Ishikawa (cell line): ENCODE measurements at regions not wholly inside any gene's neighbourhood (a gene's known extent, or its start where the extent isn't known, plus 50 kb on each side); places are given as distances from the start of the nearest gene placed in this dataset.

ENCODE experiments used
- CEBPB ChIP-seq: IDR thresholded peaks from 2 replicates; pipeline ENCODE4 v1.6.1; 2012
- CREB1 ChIP-seq: IDR thresholded peaks from 2 replicates; pipeline ENCODE4 v1.6.1; 2012; ENCODE audit warnings: low read depth
- EGR1 ChIP-seq: IDR thresholded peaks from 2 replicates; pipeline ENCODE4 v1.6.1; 2012
- EP300 ChIP-seq: IDR thresholded peaks from 2 replicates; pipeline ENCODE4 v1.6.1; 2012; ENCODE audit warnings: borderline replicate concordance
- FOXM1 ChIP-seq: IDR thresholded peaks from 2 replicates; pipeline ENCODE4 v1.6.1; 2012; ENCODE audit warnings: low read depth, borderline replicate concordance
- NFIC ChIP-seq: IDR thresholded peaks from 2 replicates; pipeline ENCODE4 v1.6.1; 2012
- RAD21 ChIP-seq: IDR thresholded peaks from 2 replicates; pipeline ENCODE4 v1.6.1; 2012; ENCODE audit warnings: low read depth
- TAF1 ChIP-seq: IDR thresholded peaks from 2 replicates; pipeline ENCODE4 v1.6.1; 2012; ENCODE audit warnings: low read depth, mild to moderate bottlenecking
- TCF12 ChIP-seq: IDR thresholded peaks from 2 replicates; pipeline ENCODE4 v1.6.1; 2012; ENCODE audit warnings: low read depth
- TEAD4 ChIP-seq: IDR thresholded peaks from 2 replicates; pipeline ENCODE4 v1.6.1; 2012
- YY1 ChIP-seq: IDR thresholded peaks from 2 replicates; pipeline ENCODE4 v1.6.1; 2012; ENCODE audit warnings: low read depth
- ZBTB7A ChIP-seq: IDR thresholded peaks from 2 replicates; pipeline ENCODE4 v1.6.1; 2012; ENCODE audit warnings: low read depth
- TF ChIP-seq, protein P1 (sequence below): IDR thresholded peaks from 2 replicates; pipeline ENCODE4 v1.6.1; 2012
- TF ChIP-seq, protein P2 (sequence below): IDR thresholded peaks from 2 replicates; pipeline ENCODE4 v1.6.1; 2012
- TF ChIP-seq, protein P3 (sequence below): IDR thresholded peaks from 2 replicates; pipeline ENCODE4 v1.6.1; 2012; ENCODE audit warnings: low read depth, mild to moderate bottlenecking

DNA sequence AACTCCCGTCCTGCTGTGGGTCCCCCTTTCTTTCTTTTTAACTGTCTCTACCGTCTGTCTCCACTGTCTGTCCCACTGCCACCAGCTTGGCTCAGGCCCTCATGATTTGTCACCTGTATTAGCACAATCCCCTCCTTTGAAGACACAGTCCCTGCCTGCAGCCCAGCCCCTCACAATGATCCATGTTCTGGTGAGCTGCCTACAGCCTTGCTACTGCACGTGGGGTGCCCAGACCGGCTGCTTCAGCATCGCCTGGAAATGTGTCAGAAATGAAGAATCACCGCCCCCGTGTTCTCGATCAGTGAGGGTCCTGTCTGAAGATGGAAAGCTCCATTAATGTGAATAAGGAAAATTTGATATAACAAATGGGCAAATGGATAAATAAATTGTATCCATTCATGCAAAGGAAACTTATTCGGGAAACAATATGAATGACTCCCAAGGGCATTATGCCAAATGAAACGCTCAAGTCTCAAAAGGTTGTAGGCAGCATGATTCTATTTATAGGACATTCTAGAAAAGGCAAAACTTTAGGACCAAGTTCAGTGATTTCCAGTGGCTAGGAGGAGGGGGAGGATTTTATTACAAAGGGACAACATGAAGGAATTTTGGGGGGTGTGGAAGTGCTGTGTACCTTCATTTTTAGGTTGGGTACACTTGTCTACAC, 59.4 kb upstream of the CD83 start:
- TF ChIP-seq CEBPB (no peak), TEAD4 (no peak), ZBTB7A (no peak), RAD21 (no peak), TCF12 (no peak), NFIC (no peak), TAF1 (no peak), YY1 (no peak), CREB1 (no peak), EGR1 (no peak), EP300 (no peak), FOXM1 (no peak)
- TF ChIP-seq, protein P1, sequence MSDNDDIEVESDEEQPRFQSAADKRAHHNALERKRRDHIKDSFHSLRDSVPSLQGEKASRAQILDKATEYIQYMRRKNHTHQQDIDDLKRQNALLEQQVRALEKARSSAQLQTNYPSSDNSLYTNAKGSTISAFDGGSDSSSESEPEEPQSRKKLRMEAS: no peak
- TF ChIP-seq, protein P2, sequence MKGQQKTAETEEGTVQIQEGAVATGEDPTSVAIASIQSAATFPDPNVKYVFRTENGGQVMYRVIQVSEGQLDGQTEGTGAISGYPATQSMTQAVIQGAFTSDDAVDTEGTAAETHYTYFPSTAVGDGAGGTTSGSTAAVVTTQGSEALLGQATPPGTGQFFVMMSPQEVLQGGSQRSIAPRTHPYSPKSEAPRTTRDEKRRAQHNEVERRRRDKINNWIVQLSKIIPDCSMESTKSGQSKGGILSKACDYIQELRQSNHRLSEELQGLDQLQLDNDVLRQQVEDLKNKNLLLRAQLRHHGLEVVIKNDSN: no peak
- TF ChIP-seq, protein P3, sequence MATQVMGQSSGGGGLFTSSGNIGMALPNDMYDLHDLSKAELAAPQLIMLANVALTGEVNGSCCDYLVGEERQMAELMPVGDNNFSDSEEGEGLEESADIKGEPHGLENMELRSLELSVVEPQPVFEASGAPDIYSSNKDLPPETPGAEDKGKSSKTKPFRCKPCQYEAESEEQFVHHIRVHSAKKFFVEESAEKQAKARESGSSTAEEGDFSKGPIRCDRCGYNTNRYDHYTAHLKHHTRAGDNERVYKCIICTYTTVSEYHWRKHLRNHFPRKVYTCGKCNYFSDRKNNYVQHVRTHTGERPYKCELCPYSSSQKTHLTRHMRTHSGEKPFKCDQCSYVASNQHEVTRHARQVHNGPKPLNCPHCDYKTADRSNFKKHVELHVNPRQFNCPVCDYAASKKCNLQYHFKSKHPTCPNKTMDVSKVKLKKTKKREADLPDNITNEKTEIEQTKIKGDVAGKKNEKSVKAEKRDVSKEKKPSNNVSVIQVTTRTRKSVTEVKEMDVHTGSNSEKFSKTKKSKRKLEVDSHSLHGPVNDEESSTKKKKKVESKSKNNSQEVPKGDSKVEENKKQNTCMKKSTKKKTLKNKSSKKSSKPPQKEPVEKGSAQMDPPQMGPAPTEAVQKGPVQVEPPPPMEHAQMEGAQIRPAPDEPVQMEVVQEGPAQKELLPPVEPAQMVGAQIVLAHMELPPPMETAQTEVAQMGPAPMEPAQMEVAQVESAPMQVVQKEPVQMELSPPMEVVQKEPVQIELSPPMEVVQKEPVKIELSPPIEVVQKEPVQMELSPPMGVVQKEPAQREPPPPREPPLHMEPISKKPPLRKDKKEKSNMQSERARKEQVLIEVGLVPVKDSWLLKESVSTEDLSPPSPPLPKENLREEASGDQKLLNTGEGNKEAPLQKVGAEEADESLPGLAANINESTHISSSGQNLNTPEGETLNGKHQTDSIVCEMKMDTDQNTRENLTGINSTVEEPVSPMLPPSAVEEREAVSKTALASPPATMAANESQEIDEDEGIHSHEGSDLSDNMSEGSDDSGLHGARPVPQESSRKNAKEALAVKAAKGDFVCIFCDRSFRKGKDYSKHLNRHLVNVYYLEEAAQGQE: no peak

DNA sequence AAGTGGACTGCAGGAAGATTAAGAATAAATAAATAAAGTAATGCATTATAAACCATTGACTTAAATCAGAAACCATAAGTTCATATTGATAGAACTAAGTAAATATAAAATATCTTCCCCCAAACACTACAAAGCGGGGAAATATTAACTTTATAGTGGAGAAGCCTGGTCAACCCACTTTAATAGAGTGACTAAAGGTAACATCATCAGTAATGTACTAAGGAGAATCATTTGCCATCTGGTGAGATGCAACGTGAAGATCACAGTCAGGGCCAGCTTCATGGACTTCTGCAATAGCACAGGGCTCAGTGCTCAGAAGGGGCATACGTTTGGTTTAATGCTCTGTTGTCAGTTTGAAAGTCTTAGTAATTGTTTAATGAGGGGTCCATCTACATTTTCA, 58.8 kb upstream of the CD83 start:
- TF ChIP-seq NFIC: no peak

DNA sequence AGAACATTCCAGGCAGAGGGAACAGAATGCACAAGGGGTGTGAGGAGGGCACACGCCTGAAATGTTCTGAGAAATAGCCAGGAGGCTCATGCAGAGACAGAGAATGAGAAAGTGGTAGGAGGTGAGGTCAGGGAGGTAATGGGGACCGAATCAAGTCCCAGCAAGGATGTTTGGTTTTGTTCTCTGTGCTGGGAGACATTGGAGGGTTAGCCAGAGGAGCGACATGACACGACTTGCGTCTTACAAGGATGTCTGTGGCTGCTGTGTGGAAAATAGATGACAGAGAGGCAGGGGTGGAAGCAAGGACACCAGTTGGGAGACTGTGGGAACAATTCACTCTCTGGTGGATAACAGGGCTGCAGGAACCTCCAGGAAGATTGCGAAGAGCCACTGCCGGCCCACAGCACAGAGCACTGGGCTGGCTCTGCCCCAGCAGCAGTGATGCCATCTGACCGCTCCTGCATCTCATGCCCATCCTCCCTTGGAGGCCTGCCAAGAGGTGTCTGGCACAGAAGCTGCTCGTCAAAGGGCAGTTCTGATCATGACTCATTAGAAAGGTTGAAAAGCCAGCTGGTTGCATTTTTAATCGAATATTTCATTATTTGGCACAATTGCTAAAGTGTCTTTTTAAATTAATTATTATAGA, 57.7 kb upstream of the CD83 start:
- TF ChIP-seq NFIC (0 out of 2 replicates have a peak, but pooled peaks have one; percentile 26), EP300 (no peak)

DNA sequence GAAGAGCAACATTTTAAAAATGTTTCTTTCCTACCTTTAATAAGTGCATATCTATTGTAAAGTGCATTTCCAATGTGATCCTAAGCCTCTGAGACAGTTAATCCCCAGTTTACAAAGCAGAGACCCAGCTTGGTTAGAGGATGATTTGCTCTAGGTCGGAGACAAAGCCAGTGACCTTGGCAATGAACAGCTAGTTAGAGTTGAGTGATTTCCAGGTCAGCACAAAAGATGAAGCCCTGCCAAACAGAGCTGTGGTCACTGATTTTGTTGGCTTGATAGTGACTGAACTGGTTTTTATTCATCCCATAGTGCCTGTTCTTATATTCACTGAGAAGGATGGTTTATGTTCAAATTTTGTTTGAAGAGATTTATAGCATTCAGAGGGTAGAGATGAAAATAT, 56.6 kb upstream of the CD83 start:
- TF ChIP-seq NFIC: no peak
- TF ChIP-seq, protein P3: no peak
- no peak for TF ChIP-seq CREB1
- TF ChIP-seq YY1: no peak
- no peak for TF ChIP-seq EGR1
- no peak for TF ChIP-seq RAD21
- TF ChIP-seq, protein P2: no peak
- TF ChIP-seq TAF1: no peak

DNA sequence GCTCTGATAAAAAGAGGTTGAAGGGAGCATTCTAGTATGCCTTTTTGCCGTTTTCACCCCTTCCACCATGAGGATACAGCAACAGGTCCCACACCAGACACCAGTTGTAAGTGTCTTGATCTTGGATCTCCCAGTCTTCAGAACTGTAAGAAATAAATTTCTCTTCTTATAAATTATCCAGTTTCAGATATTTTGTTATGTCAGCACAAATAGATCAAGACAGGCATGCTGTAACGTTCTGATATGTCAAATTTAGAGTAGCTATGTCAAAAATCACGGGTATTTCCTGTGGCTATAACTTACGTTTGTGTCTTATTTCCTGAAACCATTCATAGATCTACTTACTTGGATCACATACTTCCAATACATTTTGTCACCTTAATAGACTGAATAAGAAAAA, 55.9 kb upstream of the CD83 start:
- TF ChIP-seq TEAD4 (no peak), EP300 (no peak), EGR1 (no peak), TCF12 (no peak)
- TF ChIP-seq, protein P2: no peak

DNA sequence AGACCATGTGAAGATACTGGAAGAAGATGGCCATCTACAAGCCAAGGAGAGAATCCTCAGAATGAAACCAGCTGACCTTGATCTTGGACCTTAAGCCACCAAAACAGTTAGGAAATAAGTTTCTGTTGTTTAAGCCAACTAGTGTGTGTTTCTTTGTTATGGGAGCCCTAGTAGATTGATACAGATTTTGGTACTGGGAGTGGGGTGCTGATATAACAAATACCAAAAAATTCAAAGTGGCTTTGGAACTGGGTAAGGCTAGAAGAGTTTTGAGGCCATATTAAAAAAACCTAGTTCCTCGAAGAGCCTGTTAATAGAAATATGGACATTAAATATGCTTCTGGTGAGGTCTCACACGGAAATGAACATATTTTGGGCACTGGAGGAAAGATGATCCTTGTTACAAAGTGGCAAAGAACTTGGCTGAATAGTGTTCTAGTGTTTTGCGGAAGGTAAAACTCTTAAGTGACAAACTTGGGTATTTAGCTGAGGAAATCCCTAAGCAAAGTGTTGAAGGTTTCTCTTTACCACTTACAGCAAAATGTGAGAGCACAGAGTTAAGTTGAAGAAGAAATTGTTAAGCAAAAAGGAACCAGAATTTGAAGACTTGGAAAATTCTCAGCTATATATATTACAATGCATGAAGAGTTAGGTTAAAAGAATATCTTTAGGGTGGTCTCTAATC, 55.1 kb upstream of the CD83 start:
- no peak for TF ChIP-seq YY1
- TF ChIP-seq TCF12: no peak
- TF ChIP-seq CEBPB: no peak
- TF ChIP-seq RAD21: no peak
- no peak for TF ChIP-seq TAF1
- TF ChIP-seq, protein P3: no peak
- TF ChIP-seq, protein P2: no peak
- no peak for TF ChIP-seq FOXM1
- TF ChIP-seq TEAD4: no peak
